ENCODE measurements at regions not wholly inside any gene's neighbourhood (a gene's known extent, or its start where the extent isn't known, plus 50 kb on each side); places are given as distances from the start of the nearest gene placed in this dataset.

DNA sequence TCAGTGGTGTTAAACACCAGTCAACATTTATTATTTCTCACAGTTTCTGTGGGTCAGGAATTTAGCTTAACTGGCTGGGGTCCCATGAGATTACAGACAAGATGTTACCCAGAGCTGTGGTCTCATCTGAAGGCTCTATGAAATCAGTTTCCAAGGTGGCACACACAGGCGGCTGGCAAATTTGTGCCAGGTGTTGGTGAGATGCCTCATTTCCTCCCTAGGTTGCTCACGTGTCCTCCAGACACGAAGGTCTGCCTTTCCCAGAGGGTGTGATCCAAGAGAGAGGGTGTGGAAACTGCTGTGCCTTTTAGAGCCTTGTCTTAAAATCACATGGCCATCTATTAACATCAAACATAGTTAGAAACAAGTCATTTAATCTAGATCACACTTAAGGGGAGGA, 209.0 kb downstream of the JCAD start:
- no peak overlapping the region for H3K4me3 ChIP-seq (ENCODE audit: low read depth in 2 of 2, low read length in 1 of 2)
- H3K4me2 ChIP-seq = no peak overlapping the region
- TF ChIP-seq EZH2phosphoT487 (IDR thresholded peaks at IDR 0.05; ENCODE audit: borderline replicate concordance, low read depth) = no peak
- H3K27ac ChIP-seq (ENCODE audit: low read depth in 2 of 2, low read length in 1 of 2) = peak overlapping the region in 1 of 2 experiments; percentile 78; a peak in 2 of 4 replicates
- ChIA-PET POLR2A (no interaction called here), CTCF (interaction anchor here (1.0 kb wide), 1 partner anchor 8 kb away, joined by 3 read pairs; no protein-coding TSS in a partner anchor)
- no peak for DNase-seq
- H3K79me2 ChIP-seq (ENCODE audit: insufficient read depth) = no peaks in the 10 kb centered on the region
- peaks cover 4 to 8% of the 10 kb centered on the region in 2 experiments; a peak in 3 of 4 replicates for H3K4me1 ChIP-seq (ENCODE audit: control insufficient read depth in 1 of 2, insufficient read depth in 2 of 2, low read depth in 1 of 2, low read length in 1 of 2)
- no peaks in the 10 kb centered on the region for H4K20me1 ChIP-seq (ENCODE audit: insufficient read depth)
- H3K36me3 ChIP-seq (replicated peaks in 1 of 2; ENCODE audit: control insufficient read depth in 1 of 2, insufficient read depth in 2 of 2, low read length in 1 of 2) = no peaks in the 10 kb centered on the region
- H3K27me3 ChIP-seq (ENCODE audit: insufficient read depth) = no peaks in the 10 kb centered on the region
- H2AFZ ChIP-seq (ENCODE audit: low read depth) = no peak overlapping the region
- WGBS (ENCODE audit: low lambda C conversion rate) = 95% methylated on average over 3 of the region's 3 CpGs
- H3K9ac ChIP-seq = no peak overlapping the region
- peaks cover 10% of the 10 kb centered on the region for H3F3A ChIP-seq (replicated peaks; ENCODE audit: insufficient read depth)
- no peaks in the 10 kb centered on the region for H3K9me3 ChIP-seq
- H3K9me2 ChIP-seq = no peaks in the 10 kb centered on the region

DNA sequence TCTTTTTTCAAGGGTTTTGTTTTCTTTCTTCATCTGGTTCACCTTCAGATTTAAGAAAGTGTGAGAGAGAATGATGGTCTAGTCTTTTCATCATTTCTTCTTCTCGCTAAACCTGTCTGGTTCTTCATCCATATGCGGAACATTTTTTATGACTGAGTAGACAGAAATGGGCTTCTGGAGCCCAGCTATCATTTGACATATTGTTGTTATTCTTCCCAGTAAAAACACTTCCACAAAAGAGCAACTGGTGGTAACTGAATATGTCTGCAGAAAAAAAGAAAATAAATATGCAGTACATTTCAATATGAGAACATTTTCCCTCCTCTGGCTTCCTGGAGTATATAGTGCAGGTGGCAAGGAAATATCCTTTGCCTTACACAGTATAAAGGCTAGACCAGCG, 209.5 kb downstream of the JCAD start:
- Histone ChIP-seq H3K4me1 (ENCODE audit: control insufficient read depth in 1 of 2, insufficient read depth in 2 of 2, low read depth in 1 of 2, low read length in 1 of 2) (peaks cover 4 to 8% of the 10 kb centered on the region in 2 experiments; a peak in 3 of 4 replicates), H3K4me2 (peak overlapping the region; percentile 56), H3F3A (replicated peaks; ENCODE audit: insufficient read depth) (peaks cover 10% of the 10 kb centered on the region), H3K4me3 (ENCODE audit: low read depth in 2 of 2, low read length in 1 of 2) (no peak overlapping the region), H3K9me2 (no peaks in the 10 kb centered on the region), H2AFZ (ENCODE audit: low read depth) (0 out of 2 replicates have a peak overlapping the region, but pooled peaks have one; percentile 18), H3K79me2 (ENCODE audit: insufficient read depth) (no peaks in the 10 kb centered on the region), H3K27ac (ENCODE audit: low read depth in 2 of 2, low read length in 1 of 2) (peak overlapping the region; percentile 78 to 80; a peak in 3 of 4 replicates), H3K36me3 (replicated peaks in 1 of 2; ENCODE audit: control insufficient read depth in 1 of 2, insufficient read depth in 2 of 2, low read length in 1 of 2) (no peaks in the 10 kb centered on the region), H3K27me3 (ENCODE audit: insufficient read depth) (no peaks in the 10 kb centered on the region), H3K9me3 (no peaks in the 10 kb centered on the region), H4K20me1 (ENCODE audit: insufficient read depth) (no peaks in the 10 kb centered on the region), H3K9ac (no peak overlapping the region)
- WGBS (ENCODE audit: low lambda C conversion rate) = 90% methylated on average over 3 of the region's 3 CpGs
- DNase-seq = no peak
- CTCF ChIA-PET = interaction anchor here (1.0 to 1.4 kb wide), 3 partner anchors 9 to 11 kb away, joined by 3 to 4 read pairs (median 4); no protein-coding TSS in a partner anchor
- POLR2A ChIA-PET = no interaction called here
- TF ChIP-seq, protein P1, sequence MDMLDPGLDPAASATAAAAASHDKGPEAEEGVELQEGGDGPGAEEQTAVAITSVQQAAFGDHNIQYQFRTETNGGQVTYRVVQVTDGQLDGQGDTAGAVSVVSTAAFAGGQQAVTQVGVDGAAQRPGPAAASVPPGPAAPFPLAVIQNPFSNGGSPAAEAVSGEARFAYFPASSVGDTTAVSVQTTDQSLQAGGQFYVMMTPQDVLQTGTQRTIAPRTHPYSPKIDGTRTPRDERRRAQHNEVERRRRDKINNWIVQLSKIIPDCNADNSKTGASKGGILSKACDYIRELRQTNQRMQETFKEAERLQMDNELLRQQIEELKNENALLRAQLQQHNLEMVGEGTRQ (IDR thresholded peaks at IDR 0.05; ENCODE audit: borderline replicate concordance, low read depth, low read length) = no peak
- TF ChIP-seq GABPA (IDR thresholded peaks at IDR 0.05; ENCODE audit: low read depth) = 0 out of 2 replicates have a peak, but pooled peaks have one; percentile 0

DNA sequence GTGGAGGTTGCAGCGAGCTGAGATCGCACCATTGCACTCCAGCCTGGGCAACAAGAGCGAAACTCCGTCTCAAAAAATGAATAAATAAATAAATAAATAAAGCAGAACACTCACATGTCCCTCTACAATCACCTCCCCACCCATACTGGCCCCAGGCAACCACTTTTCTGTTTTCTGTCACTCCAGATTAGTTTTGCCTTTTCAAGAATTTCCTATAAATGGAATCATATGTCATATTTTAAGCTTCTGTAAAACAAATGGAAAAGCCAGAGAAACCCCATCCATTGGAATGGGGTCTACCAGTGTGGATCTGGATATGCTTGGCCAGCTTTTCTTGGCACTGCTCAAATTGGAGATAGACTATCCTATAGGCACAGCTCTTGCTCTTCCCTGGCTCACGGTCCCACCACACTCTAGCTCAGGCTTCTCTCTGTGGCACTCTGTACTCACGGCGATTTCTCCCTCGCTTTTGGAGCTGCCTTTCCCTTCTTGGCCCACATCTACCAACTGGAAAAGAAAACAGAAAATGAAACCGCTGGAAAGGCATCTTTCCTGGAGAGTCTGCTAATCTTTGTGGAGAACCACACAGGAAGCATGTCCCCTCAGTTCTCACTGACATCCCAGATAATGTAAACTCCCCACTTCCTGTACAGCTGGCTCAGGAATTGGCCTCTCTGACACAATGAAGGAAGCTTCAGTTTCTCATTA, 210.1 kb downstream of the JCAD start:
- CTCF ChIA-PET = interaction anchor here (1.0 to 1.4 kb wide), 3 partner anchors 9 to 11 kb away, joined by 3 to 4 read pairs (median 4); no protein-coding TSS in a partner anchor
- peak; percentile 13 for DNase-seq
- TF ChIP-seq GABPA (IDR thresholded peaks at IDR 0.05; ENCODE audit: low read depth) = peak; percentile 25; the same call in 1 of the 2 replicates
- TF ChIP-seq RAD21 (IDR thresholded peaks at IDR 0.05; ENCODE audit: low read length) = no peak
- TF ChIP-seq NFIC (IDR thresholded peaks at IDR 0.05; ENCODE audit: borderline replicate concordance) = peak; percentile 16; the same call in 1 of the 2 replicates
- TF ChIP-seq, protein P2, sequence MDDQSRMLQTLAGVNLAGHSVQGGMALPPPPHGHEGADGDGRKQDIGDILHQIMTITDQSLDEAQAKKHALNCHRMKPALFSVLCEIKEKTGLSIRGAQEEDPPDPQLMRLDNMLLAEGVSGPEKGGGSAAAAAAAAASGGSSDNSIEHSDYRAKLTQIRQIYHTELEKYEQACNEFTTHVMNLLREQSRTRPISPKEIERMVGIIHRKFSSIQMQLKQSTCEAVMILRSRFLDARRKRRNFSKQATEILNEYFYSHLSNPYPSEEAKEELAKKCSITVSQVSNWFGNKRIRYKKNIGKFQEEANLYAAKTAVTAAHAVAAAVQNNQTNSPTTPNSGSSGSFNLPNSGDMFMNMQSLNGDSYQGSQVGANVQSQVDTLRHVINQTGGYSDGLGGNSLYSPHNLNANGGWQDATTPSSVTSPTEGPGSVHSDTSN (IDR thresholded peaks at IDR 0.05) = peak; percentile 34
- no peak for TF ChIP-seq FOXM1 (IDR thresholded peaks at IDR 0.05; ENCODE audit: low read depth)
- TF ChIP-seq, protein P3, sequence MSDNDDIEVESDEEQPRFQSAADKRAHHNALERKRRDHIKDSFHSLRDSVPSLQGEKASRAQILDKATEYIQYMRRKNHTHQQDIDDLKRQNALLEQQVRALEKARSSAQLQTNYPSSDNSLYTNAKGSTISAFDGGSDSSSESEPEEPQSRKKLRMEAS (IDR thresholded peaks at IDR 0.05; ENCODE audit: low read depth) = no peak
- TF ChIP-seq TEAD4 (IDR thresholded peaks at IDR 0.05; ENCODE audit: borderline replicate concordance, insufficient read depth) = no peak
- TF ChIP-seq TAF1 (IDR thresholded peaks at IDR 0.05; ENCODE audit: borderline replicate concordance, low read depth, low read length) = no peak
- TF ChIP-seq, protein P4, sequence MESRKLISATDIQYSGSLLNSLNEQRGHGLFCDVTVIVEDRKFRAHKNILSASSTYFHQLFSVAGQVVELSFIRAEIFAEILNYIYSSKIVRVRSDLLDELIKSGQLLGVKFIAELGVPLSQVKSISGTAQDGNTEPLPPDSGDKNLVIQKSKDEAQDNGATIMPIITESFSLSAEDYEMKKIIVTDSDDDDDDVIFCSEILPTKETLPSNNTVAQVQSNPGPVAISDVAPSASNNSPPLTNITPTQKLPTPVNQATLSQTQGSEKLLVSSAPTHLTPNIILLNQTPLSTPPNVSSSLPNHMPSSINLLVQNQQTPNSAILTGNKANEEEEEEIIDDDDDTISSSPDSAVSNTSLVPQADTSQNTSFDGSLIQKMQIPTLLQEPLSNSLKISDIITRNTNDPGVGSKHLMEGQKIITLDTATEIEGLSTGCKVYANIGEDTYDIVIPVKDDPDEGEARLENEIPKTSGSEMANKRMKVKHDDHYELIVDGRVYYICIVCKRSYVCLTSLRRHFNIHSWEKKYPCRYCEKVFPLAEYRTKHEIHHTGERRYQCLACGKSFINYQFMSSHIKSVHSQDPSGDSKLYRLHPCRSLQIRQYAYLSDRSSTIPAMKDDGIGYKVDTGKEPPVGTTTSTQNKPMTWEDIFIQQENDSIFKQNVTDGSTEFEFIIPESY (IDR thresholded peaks at IDR 0.05; ENCODE audit: borderline replicate concordance, low read depth) = no peak
- no peak for TF ChIP-seq YY1 (IDR thresholded peaks at IDR 0.05; ENCODE audit: low read depth)
- no peak for TF ChIP-seq GATA2 (CRISPR knock-in tag; IDR thresholded peaks at IDR 0.05)
- TF ChIP-seq, protein P5, sequence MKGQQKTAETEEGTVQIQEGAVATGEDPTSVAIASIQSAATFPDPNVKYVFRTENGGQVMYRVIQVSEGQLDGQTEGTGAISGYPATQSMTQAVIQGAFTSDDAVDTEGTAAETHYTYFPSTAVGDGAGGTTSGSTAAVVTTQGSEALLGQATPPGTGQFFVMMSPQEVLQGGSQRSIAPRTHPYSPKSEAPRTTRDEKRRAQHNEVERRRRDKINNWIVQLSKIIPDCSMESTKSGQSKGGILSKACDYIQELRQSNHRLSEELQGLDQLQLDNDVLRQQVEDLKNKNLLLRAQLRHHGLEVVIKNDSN (IDR thresholded peaks at IDR 0.05; ENCODE audit: borderline replicate concordance, low read depth) = no peak
- TF ChIP-seq RFX5 (IDR thresholded peaks at IDR 0.05; ENCODE audit: low read length) = no peak

More for the DNA sequence above, 210.1 kb downstream of the JCAD start:
- Histone ChIP-seq H3K27me3 (ENCODE audit: insufficient read depth) (no peaks in the 10 kb centered on the region), H3K9me2 (no peaks in the 10 kb centered on the region), H3F3A (replicated peaks; ENCODE audit: insufficient read depth) (peaks cover 10% of the 10 kb centered on the region), H3K36me3 (replicated peaks in 1 of 2; ENCODE audit: control insufficient read depth in 1 of 2, insufficient read depth in 2 of 2, low read length in 1 of 2) (no peaks in the 10 kb centered on the region), H3K79me2 (ENCODE audit: insufficient read depth) (no peaks in the 10 kb centered on the region), H4K20me1 (ENCODE audit: insufficient read depth) (no peaks in the 10 kb centered on the region), H3K9ac (no peak overlapping the region), H3K9me3 (no peaks in the 10 kb centered on the region), H3K4me2 (peak overlapping the region; percentile 56), H3K4me3 (ENCODE audit: low read depth in 2 of 2, low read length in 1 of 2) (no peak overlapping the region), H2AFZ (ENCODE audit: low read depth) (peak overlapping the region; percentile 18; the same call in 1 of the 2 replicates), H3K27ac (ENCODE audit: low read depth in 2 of 2, low read length in 1 of 2) (peak overlapping the region; percentile 78 to 80; a peak in 3 of 4 replicates), H3K4me1 (ENCODE audit: control insufficient read depth in 1 of 2, insufficient read depth in 2 of 2, low read depth in 1 of 2, low read length in 1 of 2) (peaks cover 4 to 8% of the 10 kb centered on the region in 2 experiments; a peak in 3 of 4 replicates)
- POLR2A ChIA-PET = no interaction called here
- 78% methylated on average over 9 of the region's 9 CpGs for WGBS (ENCODE audit: low lambda C conversion rate)

Data from SK-N-SH (cell line).